Inferior parietal cortex (tissue), 1 donor: ENCODE measurements at regions not wholly inside any gene's neighbourhood (a gene's known extent, or its start where the extent isn't known, plus 50 kb on each side); places are given as distances from the start of the nearest gene placed in this dataset.

Experiments
- DNase-seq: peaks from one replicate; pipeline ENCODE4 v3.0.0-alpha.2; 2016; ENCODE audit errors: extremely low spot score

DNA sequence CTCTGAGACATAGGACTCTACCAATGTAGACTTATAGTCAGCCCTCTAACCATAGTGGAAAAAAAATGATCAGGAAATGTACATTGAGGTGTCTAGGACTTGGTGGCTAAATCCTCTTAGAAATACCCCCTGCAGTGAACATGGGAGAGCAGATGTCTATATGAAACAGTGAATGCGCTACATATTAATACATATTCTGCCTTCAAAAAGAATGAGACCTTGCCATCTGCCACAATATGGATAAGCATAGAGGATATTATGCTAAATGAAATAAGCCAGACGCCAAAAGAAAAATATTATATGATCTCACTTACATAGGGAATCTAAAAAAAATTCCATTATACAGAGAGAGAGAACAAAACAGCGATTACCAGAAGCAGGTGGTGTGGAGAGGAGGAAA lies 66.6 kb upstream of the HAO2 start:
- DNase-seq, result no peak

DNA sequence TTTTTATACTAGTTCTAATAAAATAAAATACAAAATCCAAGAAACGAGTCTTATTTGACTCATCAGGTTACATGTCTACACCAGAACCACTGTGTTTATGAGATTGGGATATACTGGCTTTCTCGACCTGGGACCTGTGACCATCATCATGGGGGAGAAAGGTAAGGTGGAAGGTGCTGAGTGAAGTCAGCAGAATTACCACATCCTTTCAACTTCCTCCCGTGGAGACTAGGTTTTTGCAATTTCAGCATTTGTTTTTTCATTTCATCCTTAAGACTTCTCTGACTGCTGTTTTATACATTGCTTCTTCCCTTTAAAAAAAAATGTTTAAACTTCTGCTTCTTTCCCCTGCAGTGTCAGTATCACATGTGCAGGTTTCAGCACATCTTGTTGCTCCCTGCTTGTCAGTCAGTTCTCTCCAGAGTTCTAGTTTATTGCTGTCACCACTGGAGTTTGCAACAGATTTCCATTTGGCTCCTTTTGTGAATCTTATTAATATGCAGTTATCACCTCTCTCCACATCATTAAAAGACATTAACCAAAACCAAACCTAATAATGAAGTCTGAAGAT lies 60.4 kb upstream of the HAO2 start:
- no peak for DNase-seq

GRCh38 chr1:119308806-119309205 lies 59.8 kb upstream of the HAO2 start:
- no peak for DNase-seq

GRCh38 chr1:119310301-119310700 lies 58.3 kb upstream of the HAO2 start:
- no peak for DNase-seq

DNA sequence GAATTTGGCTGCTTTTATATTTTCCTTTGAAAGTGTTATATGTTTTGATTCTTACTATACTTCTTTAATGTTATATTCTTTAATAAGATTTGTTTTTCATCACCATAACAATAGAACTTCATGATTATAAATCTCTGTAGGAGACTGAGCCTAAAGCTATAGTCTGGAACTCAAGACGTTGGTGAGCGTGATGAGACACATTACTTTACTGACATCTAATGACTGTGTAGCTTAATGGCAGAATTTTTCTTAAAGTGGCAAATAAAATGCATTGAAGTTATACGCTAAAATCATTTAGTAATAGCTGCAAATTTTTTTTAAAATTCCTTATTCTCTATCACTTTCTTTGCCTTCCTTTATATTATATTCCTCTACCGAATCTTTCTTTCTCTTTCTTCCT lies 56.1 kb upstream of the HAO2 start:
- DNase-seq, result no peak

DNA sequence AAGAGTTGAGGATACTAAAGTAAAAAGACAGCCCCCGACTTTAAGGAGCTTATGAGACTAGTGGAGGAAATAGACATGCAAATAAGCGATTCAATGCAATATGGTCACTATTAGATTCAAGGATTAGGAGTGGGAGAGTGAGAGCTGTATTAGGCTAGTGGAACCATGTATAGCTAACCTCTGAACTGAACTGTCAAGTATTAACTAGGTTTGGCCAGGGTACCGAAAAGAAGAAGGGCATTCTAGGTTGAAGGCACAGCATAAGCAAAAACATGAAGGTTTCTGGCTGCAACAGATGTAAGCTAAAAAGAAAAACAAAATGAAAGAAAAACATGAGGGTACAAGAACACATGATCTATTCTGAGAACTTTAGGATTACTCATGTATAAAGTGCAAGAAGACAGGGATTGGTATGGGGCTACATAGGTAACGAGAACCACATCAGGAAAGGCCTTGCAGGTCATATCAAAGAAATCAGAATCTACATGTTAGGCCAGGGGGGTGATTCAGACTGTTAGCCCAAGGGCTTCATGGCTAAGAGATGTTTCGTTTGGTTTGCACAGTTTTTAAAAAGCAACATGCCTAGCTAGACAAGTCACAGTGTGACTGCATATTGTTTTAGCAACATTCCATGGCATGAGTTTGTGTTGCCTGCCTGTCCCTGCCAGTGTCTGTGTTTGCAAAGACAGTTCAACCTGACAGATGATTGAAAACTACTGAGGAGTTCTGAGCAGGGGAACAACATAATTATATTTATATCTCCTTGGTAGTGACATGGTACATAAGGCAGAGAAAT lies 54.4 kb upstream of the HAO2 start:
- DNase-seq, result no peak

DNA sequence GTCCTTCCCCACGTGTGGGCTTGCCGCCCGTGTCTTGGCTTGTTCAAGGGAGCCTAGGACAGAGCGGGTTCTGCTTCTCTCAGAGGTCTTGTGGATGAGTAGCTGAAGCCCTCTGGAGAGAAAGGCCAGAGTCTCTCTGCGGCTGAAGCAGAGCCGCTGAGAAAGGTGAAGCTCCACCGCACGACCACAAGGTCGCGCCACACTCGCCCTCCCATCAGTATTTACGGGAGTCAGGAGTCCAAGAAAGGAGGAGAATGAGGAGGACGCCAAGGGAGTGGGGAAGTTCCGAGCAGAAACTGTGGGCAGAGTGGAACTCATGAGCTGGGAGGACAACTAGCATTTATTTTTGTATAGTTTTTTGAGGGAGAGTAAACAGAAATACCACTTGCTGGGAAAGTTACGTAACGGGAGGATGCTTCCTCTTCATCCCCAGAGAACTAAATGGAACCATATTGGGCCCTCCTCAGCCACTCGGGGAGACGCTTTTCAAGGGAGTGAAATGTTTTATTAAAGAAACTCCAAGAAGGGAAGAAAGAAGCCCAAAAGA lies 51.6 kb upstream of the HAO2 start:
- DNase-seq, result no peak

GRCh38 chr1:119318466-119319309 lies 49.9 kb upstream of the HAO2 start:
- DNase-seq, result no peak
